HepG2 (cell line): ENCODE measurements at regions not wholly inside any gene's neighbourhood (a gene's known extent, or its start where the extent isn't known, plus 50 kb on each side); places are given as distances from the start of the nearest gene placed in this dataset.

ENCODE experiments used
- CEBPB ChIP-seq: IDR thresholded peaks from 2 replicates; pipeline ENCODE4 v1.6.1; 2011; ENCODE audit warnings: low read depth, low read length, improper control_type of control experiment, borderline replicate concordance
- GTF2F1 ChIP-seq: fragments of 150-350 bp; IDR thresholded peaks from 2 replicates; pipeline ENCODE4 v1.6.1; 2014; ENCODE audit warnings: low read length
- KLF9 ChIP-seq: IDR thresholded peaks from 2 replicates; pipeline ENCODE4 v1.6.1; 2016; ENCODE audit warnings: low read depth
- MAFF ChIP-seq: IDR thresholded peaks from 2 replicates; pipeline ENCODE4 v1.6.1; 2011; ENCODE audit warnings: low read depth, low read length, improper control_type of control experiment
- POLR2A ChIP-seq, 2 experiments: IDR thresholded peaks; 2 replicates each; pipeline ENCODE4 v1.6.1; 2011; ENCODE audit warnings: low read depth in 2 of 2, low read length in 2 of 2, mild to moderate bottlenecking in 1 of 2, moderate library complexity in 1 of 2; ENCODE audit not compliant: insufficient read depth in 1 of 2
- ZFP36 ChIP-seq: fragments of 150-350 bp; IDR thresholded peaks from 2 replicates; pipeline ENCODE4 v1.6.1; 2018; ENCODE audit warnings: borderline replicate concordance, low read length, low read depth; ENCODE audit not compliant: partially characterized antibody
- ZNF713 ChIP-seq: sonication (generic); formaldehyde crosslinking; IDR thresholded peaks from 2 replicates; pipeline ENCODE4 v1.4.0; 2020; ENCODE audit warnings: mild to moderate bottlenecking, missing genetic modification reagents
- ZZZ3 ChIP-seq: sonication (generic); formaldehyde crosslinking; IDR thresholded peaks from 2 replicates; pipeline ENCODE4 v1.4.0; 2020; ENCODE audit warnings: missing genetic modification reagents, mild to moderate bottlenecking, borderline replicate concordance
- TF ChIP-seq, protein P1 (sequence below): sonication (generic); formaldehyde crosslinking; IDR thresholded peaks from 2 replicates; pipeline ENCODE4 v1.5.0; 2020; ENCODE audit warnings: mild to moderate bottlenecking, missing genetic modification reagents, moderate library complexity
- TF ChIP-seq, protein P2 (sequence below): IDR thresholded peaks from 2 replicates; pipeline ENCODE4 v1.6.1; 2016
- TF ChIP-seq, protein P3 (sequence below): IDR thresholded peaks from 2 replicates; pipeline ENCODE4 v1.6.1; 2016; ENCODE audit warnings: mild to moderate bottlenecking

DNA sequence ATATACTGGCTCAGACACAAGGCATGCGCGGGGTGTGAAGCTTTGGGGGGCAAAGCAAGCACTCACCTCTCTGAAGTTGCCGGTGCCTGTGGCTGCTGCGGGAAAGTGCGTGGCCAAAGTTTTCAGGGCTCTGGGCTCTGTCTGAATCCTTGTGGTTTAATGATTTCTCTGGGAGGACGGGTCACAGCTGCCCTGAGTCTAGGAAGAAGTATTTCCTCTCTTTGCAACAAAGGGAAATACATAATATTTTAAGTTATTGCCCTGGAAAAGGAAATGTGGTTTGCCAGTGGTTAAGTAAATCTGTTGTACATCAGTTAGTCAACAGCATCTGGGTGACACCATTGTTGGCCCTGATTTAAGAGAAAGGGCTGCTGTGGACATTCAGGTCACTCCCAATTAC lies 56.7 kb upstream of the ZDBF2 start:
- no peak for TF ChIP-seq POLR2A (IDR thresholded peaks at IDR 0.05; ENCODE audit: insufficient read depth in 1 of 2, low read depth in 2 of 2, low read length in 2 of 2)
- TF ChIP-seq ZNF713: no peak
- TF ChIP-seq, protein P1, sequence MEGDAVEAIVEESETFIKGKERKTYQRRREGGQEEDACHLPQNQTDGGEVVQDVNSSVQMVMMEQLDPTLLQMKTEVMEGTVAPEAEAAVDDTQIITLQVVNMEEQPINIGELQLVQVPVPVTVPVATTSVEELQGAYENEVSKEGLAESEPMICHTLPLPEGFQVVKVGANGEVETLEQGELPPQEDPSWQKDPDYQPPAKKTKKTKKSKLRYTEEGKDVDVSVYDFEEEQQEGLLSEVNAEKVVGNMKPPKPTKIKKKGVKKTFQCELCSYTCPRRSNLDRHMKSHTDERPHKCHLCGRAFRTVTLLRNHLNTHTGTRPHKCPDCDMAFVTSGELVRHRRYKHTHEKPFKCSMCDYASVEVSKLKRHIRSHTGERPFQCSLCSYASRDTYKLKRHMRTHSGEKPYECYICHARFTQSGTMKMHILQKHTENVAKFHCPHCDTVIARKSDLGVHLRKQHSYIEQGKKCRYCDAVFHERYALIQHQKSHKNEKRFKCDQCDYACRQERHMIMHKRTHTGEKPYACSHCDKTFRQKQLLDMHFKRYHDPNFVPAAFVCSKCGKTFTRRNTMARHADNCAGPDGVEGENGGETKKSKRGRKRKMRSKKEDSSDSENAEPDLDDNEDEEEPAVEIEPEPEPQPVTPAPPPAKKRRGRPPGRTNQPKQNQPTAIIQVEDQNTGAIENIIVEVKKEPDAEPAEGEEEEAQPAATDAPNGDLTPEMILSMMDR: no peak
- no peak for TF ChIP-seq MAFF
- TF ChIP-seq, protein P2, sequence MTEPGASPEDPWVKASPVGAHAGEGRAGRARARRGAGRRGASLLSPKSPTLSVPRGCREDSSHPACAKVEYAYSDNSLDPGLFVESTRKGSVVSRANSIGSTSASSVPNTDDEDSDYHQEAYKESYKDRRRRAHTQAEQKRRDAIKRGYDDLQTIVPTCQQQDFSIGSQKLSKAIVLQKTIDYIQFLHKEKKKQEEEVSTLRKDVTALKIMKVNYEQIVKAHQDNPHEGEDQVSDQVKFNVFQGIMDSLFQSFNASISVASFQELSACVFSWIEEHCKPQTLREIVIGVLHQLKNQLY (CRISPR knock-in tag): no peak
- no peak for TF ChIP-seq ZFP36
- TF ChIP-seq, protein P3, sequence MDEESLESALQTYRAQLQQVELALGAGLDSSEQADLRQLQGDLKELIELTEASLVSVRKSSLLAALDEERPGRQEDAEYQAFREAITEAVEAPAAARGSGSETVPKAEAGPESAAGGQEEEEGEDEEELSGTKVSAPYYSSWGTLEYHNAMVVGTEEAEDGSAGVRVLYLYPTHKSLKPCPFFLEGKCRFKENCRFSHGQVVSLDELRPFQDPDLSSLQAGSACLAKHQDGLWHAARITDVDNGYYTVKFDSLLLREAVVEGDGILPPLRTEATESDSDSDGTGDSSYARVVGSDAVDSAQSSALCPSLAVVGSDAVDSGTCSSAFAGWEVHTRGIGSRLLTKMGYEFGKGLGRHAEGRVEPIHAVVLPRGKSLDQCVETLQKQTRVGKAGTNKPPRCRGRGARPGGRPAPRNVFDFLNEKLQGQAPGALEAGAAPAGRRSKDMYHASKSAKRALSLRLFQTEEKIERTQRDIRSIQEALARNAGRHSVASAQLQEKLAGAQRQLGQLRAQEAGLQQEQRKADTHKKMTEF (CRISPR knock-in tag): no peak
- no peak for TF ChIP-seq GTF2F1
- no peak for TF ChIP-seq KLF9 (CRISPR knock-in tag)
- TF ChIP-seq ZZZ3 (CRISPR knock-in tag): no peak
- no peak for TF ChIP-seq CEBPB
